H1 (cell line): ENCODE measurements at regions not wholly inside any gene's neighbourhood (a gene's known extent, or its start where the extent isn't known, plus 50 kb on each side); places are given as distances from the start of the nearest gene placed in this dataset.
A peak's percentile ranks its signal among the peaks of the same experiment; 100 is the strongest.

Experiments used
- CTCF ChIA-PET: fragments of 300-600 bp; sonication (Branson Sonifier 250); formaldehyde crosslinking; loops from one replicate; lab custom pipeline; 2021; ENCODE audit not compliant: partially characterized antibody; lab: Charles Lee
- POLR2A ChIA-PET: fragments of 300-600 bp; sonication (Branson Sonifier 250); formaldehyde crosslinking; loops from one replicate; lab custom pipeline; 2021; ENCODE audit warnings: inconsistent platforms; ENCODE audit not compliant: partially characterized antibody; lab: Charles Lee
- DNase-seq, 2 experiments: peaks; one replicate each; pipeline versions ENCODE4 v3.0.0 to v3.0.0-alpha.2; 2010 to 2022; ENCODE audit warnings: low spot score in 2 of 2, low read depth in 1 of 2, mixed read lengths in 1 of 2
- FAIRE-seq: peaks from 2 replicates; lab custom pipeline; 2011; peaks lifted over from hg19 to GRCh38; lab: Jason Lieb, UNC
- H2AFZ ChIP-seq: 2 replicates; pipeline ENCODE4 v1.8.1; 2012; ENCODE audit warnings: low read length, inconsistent platforms
- H2AK5ac ChIP-seq: 2 replicates; pipeline ENCODE4 v1.6.1; 2013; ENCODE audit warnings: low read depth, low read length
- H2BK120ac ChIP-seq: replicated peaks from 2 replicates; pipeline ENCODE3; 2013; ENCODE audit warnings: low read depth, low read length, inconsistent platforms
- H2BK12ac ChIP-seq: 2 replicates; pipeline ENCODE4 v1.6.1; 2013; ENCODE audit warnings: low read depth, low read length
- H2BK15ac ChIP-seq: 2 replicates; pipeline ENCODE4 v1.6.1; 2013; ENCODE audit warnings: low read length
- H2BK20ac ChIP-seq: 2 replicates; pipeline ENCODE4 v1.6.1; 2013; ENCODE audit warnings: low read length
- H2BK5ac ChIP-seq: 2 replicates; pipeline ENCODE4 v1.6.1; 2013; ENCODE audit warnings: low read depth, low read length
- H3K14ac ChIP-seq: 2 replicates; pipeline ENCODE4 v1.6.1; 2013; ENCODE audit warnings: inconsistent platforms; ENCODE audit not compliant: insufficient read length
- H3K18ac ChIP-seq: 2 replicates; pipeline ENCODE4 v1.6.1; 2013; ENCODE audit warnings: low read length; ENCODE audit errors: extremely low read depth
- H3K23ac ChIP-seq: 2 replicates; pipeline ENCODE4 v1.6.1; 2013; ENCODE audit warnings: inconsistent platforms; ENCODE audit not compliant: insufficient read length
- H3K23me2 ChIP-seq: 2 replicates; pipeline ENCODE4 v1.6.1; 2013; ENCODE audit warnings: low read depth, low read length
- H3K27ac ChIP-seq: 2 replicates; pipeline ENCODE4 v1.6.1; 2011; ENCODE audit warnings: low read depth, low read length, inconsistent platforms
- H3K27me3 ChIP-seq, 4 experiments: replicated peaks in 1 of 4; 1 replicate in 1 of 4; 2 replicates in 3 of 4; pipeline versions ENCODE4 v1.6.1 to v1.8.1; 2011 to 2013; ENCODE audit warnings: low read length in 3 of 4, mild to moderate bottlenecking in 3 of 4, inconsistent platforms in 2 of 4, mixed read lengths in 2 of 4, moderate library complexity in 1 of 4; ENCODE audit not compliant: control insufficient read depth in 3 of 4, insufficient read depth in 3 of 4; ENCODE audit errors: extremely low read depth in 1 of 4
- H3K36me3 ChIP-seq, 4 experiments: 2 replicates each; pipeline versions ENCODE4 v1.6.1 to v1.8.1; 2011 to 2013; ENCODE audit warnings: mild to moderate bottlenecking in 4 of 4, low read length in 3 of 4, moderate library complexity in 2 of 4, control low read depth in 1 of 4, inconsistent platforms in 1 of 4; ENCODE audit not compliant: insufficient read depth in 4 of 4, control insufficient read depth in 2 of 4
- H3K4ac ChIP-seq: replicated peaks from 2 replicates; pipeline ENCODE3; 2013; ENCODE audit warnings: low read length, low read depth, mixed read lengths, inconsistent platforms; ENCODE audit not compliant: insufficient read length
- H3K4me1 ChIP-seq, 4 experiments: replicated peaks in 1 of 4; 1 replicate in 1 of 4; 2 replicates in 3 of 4; pipeline versions ENCODE4 v1.6.1 to v1.8.1; 2011 to 2013; ENCODE audit warnings: low read length in 3 of 4, inconsistent platforms in 2 of 4, mixed read lengths in 1 of 4; ENCODE audit not compliant: insufficient read depth in 4 of 4, control insufficient read depth in 3 of 4
- H3K4me2 ChIP-seq, 2 experiments: 2 replicates each; pipeline versions ENCODE4 v1.6.1 to v1.8.1; 2011 to 2013; ENCODE audit warnings: low read depth in 2 of 2, low read length in 2 of 2, control low read depth in 1 of 2, inconsistent platforms in 1 of 2, mild to moderate bottlenecking in 1 of 2; ENCODE audit not compliant: insufficient read depth in 1 of 2
- H3K4me3 ChIP-seq, 4 experiments: fragments of 200-600, 300-600 bp in 1 of 4; sonication (generic), shearing (Covaris generic), sonication (Bioruptor Twin) in 1 of 4; 2 replicates each; pipeline versions ENCODE4 v1.5.1 to v1.8.1; 2011 to 2016; ENCODE audit warnings: low read length in 4 of 4, low read depth in 3 of 4, control low read depth in 2 of 4, inconsistent platforms in 2 of 4, mild to moderate bottlenecking in 2 of 4, mixed read lengths in 1 of 4, moderate library complexity in 1 of 4; ENCODE audit not compliant: insufficient read depth in 2 of 4; ENCODE audit errors: extremely low read depth in 1 of 4
- H3K56ac ChIP-seq: replicated peaks from 2 replicates; pipeline ENCODE3; 2013; ENCODE audit warnings: low read depth, mild to moderate bottlenecking, mixed read lengths, low read length, inconsistent platforms; ENCODE audit not compliant: insufficient read length
- H3K79me1 ChIP-seq: 2 replicates; pipeline ENCODE4 v1.6.1; 2013; ENCODE audit warnings: low read depth, low read length, control low read depth
- H3K79me2 ChIP-seq, 2 experiments: 2 replicates each; pipeline versions ENCODE4 v1.6.1 to v1.8.1; 2012 to 2013; ENCODE audit warnings: low read length in 2 of 2, mild to moderate bottlenecking in 2 of 2, inconsistent platforms in 1 of 2; ENCODE audit not compliant: insufficient read depth in 2 of 2, control insufficient read depth in 1 of 2
- H3K9ac ChIP-seq, 4 experiments: replicated peaks in 1 of 4; 1 replicate in 1 of 4; 2 replicates in 3 of 4; pipeline versions ENCODE4 v1.6.1 to v1.8.1; 2011 to 2013; ENCODE audit warnings: low read depth in 3 of 4, low read length in 3 of 4, control low read depth in 2 of 4, mild to moderate bottlenecking in 2 of 4, moderate library complexity in 2 of 4, inconsistent platforms in 1 of 4; ENCODE audit errors: extremely low read depth in 1 of 4
- H3K9me3 ChIP-seq, 2 experiments: 2 replicates each; pipeline versions ENCODE4 v1.6.1 to v1.8.1; 2012 to 2013; ENCODE audit warnings: mild to moderate bottlenecking in 2 of 2, moderate library complexity in 2 of 2, control low read depth in 1 of 2, inconsistent platforms in 1 of 2, low read depth in 1 of 2, low read length in 1 of 2, mixed read lengths in 1 of 2; ENCODE audit not compliant: insufficient read depth in 2 of 2
- H4K20me1 ChIP-seq, 2 experiments: replicated peaks in 1 of 2; 2 replicates each; pipeline versions ENCODE3 to v1.8.1; 2011 to 2013; ENCODE audit warnings: inconsistent platforms in 2 of 2, low read length in 2 of 2, mild to moderate bottlenecking in 1 of 2; ENCODE audit not compliant: insufficient read depth in 2 of 2, control insufficient read depth in 1 of 2
- H4K5ac ChIP-seq: 2 replicates; pipeline ENCODE4 v1.6.1; 2013; ENCODE audit warnings: low read length, low read depth, mixed read lengths, inconsistent platforms; ENCODE audit not compliant: insufficient read length
- H4K8ac ChIP-seq: 2 replicates; pipeline ENCODE4 v1.8.0; 2013; ENCODE audit warnings: mild to moderate bottlenecking, moderate library complexity, low read length, inconsistent platforms; ENCODE audit not compliant: insufficient read depth; ENCODE audit errors: extremely low read depth
- H4K91ac ChIP-seq: replicated peaks from 2 replicates; pipeline ENCODE3; 2013; ENCODE audit warnings: low read length, mixed read lengths, inconsistent platforms; ENCODE audit not compliant: insufficient read length
- BCL11A ChIP-seq, 2 experiments: IDR thresholded peaks; one replicate each; pipeline ENCODE4 v1.6.1; 2011; ENCODE audit warnings: low read depth in 2 of 2, low read length in 2 of 2, mild to moderate bottlenecking in 2 of 2
- CHD2 ChIP-seq: IDR thresholded peaks from 2 replicates; pipeline ENCODE4 v1.6.1; 2012; ENCODE audit warnings: low read length, improper control_type of control experiment
- CTBP2 ChIP-seq: IDR thresholded peaks from 2 replicates; pipeline ENCODE4 v1.7.0; 2011; ENCODE audit warnings: borderline replicate concordance, mild to moderate bottlenecking, moderate library complexity, mixed read lengths, low read length; ENCODE audit not compliant: insufficient read depth, insufficient read length
- EP300 ChIP-seq, 2 experiments: IDR thresholded peaks; 1 replicate in 1 of 2; 2 replicates in 1 of 2; pipeline ENCODE4 v1.6.1; 2011 to 2012; ENCODE audit warnings: low read depth in 2 of 2, low read length in 2 of 2, mild to moderate bottlenecking in 2 of 2, borderline replicate concordance in 1 of 2, inconsistent platforms in 1 of 2, moderate library complexity in 1 of 2
- JUN ChIP-seq: IDR thresholded peaks from 2 replicates; pipeline ENCODE4 v1.6.1; 2011; ENCODE audit warnings: low read depth, mild to moderate bottlenecking, improper control_type of control experiment, low read length
- KDM5A ChIP-seq: fragments of 200-600 bp; IDR thresholded peaks from 2 replicates; pipeline ENCODE4 v1.7.1; 2012; ENCODE audit warnings: mild to moderate bottlenecking, low read length, inconsistent platforms, mixed read lengths
- POLR2AphosphoS5 ChIP-seq: IDR thresholded peaks from 2 replicates; pipeline ENCODE4 v1.6.1; 2011; ENCODE audit warnings: low read depth, low read length
- RAD21 ChIP-seq, 2 experiments: IDR thresholded peaks in 1 of 2; conservative IDR thresholded peaks in 1 of 2; 2 replicates each; pipeline ENCODE4 v1.6.1; 2011; ENCODE audit warnings: low read depth in 2 of 2, low read length in 2 of 2, improper control_type of control experiment in 1 of 2, inconsistent platforms in 1 of 2, mild to moderate bottlenecking in 1 of 2, moderate library complexity in 1 of 2
- RNF2 ChIP-seq: fragments of 200-900, 300-1000 bp; sonication (generic); IDR thresholded peaks from 2 replicates; pipeline ENCODE4 v1.7.1; 2016; ENCODE audit warnings: borderline replicate concordance, low read depth, mild to moderate bottlenecking, antibody characterized with exemption, low read length; ENCODE audit not compliant: poor library complexity, severe bottlenecking; ENCODE audit errors: missing control alignments
- WGBS, 2 experiments: shearing (Covaris generic) in 1 of 2; methylation state at CpG; one replicate each; pipeline versions ENCODE4 v1.1.6 to v1.1.7; 2013 to 2015; ENCODE audit warnings: low lambda C conversion rate in 2 of 2, mixed read lengths in 2 of 2, inconsistent platforms in 1 of 2, low coverage in 1 of 2, missing lambda C conversion rate in 1 of 2; ENCODE audit not compliant: insufficient replicate concordance in 2 of 2, insufficient coverage in 1 of 2, insufficient read length in 1 of 2; ENCODE audit errors: extremely low coverage in 1 of 2, missing lambda C conversion rate in 1 of 2; 5-methylcytosine and 5-hydroxymethylcytosine counted together
- TF ChIP-seq, protein P1 (sequence below): IDR thresholded peaks from 2 replicates; pipeline ENCODE4 v1.6.1; 2011; ENCODE audit warnings: low read length, improper control_type of control experiment

DNA sequence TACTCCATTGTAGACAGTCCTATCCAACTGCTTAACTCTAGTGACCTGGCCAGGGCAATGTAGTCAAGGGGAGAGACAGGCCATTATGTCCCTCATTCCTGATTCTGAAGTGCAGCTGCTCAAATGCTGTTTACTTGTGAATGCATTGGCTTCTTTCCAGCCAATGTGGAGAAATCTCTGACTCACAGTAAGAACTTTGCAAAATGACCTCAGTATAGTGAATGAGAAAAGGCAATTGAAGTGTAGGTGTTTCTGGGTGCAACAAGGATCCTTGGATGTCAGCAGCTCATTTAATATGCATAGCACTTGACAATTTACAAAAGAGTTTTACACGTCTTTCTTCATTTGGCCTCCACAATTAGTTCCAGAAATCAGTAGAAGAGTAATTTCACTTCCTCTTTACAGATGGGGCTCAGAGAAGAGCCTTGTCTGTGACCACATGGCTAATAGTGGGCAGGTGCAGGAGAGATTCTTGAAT lies 367.2 kb downstream of the OSTF1 start:
- H2BK120ac ChIP-seq, result no peak overlapping the region
- no peak overlapping the region for H2BK5ac ChIP-seq
- DNase-seq, result no peak
- 93% methylated on average over 1 of the region's 1 CpG; no CpG with 5 or more reads in 1 of the 2 experiments for WGBS, 2 experiments
- FAIRE-seq, result no peak
- no peak overlapping the region for H4K8ac ChIP-seq
- ChIA-PET POLR2A (no interaction called here), CTCF (interaction anchor here (0.6 to 0.7 kb wide), 2 partner anchors 193 to 204 kb away, joined by 3 to 4 read pairs; no protein-coding TSS in a partner anchor)
- H2BK15ac ChIP-seq, result no peak overlapping the region
- no peak overlapping the region for H3K9ac ChIP-seq
- no peak overlapping the region for H3K4me2 ChIP-seq
- peaks cover 0 to 3% (median 0%) of the 10 kb centered on the region in 4 experiments; a peak in 2 of 7 replicates for H3K27me3 ChIP-seq
- no peak overlapping the region for H2AK5ac ChIP-seq
- H3K36me3 ChIP-seq, result no peaks in the 10 kb centered on the region
- H3K4me1 ChIP-seq, result peaks cover under 1 to 17% (median 5%) of the 10 kb centered on the region in 4 experiments; a peak in 3 of 7 replicates
- H3K9me3 ChIP-seq, result no peaks in the 10 kb centered on the region
- H2BK20ac ChIP-seq, result peak overlapping the region; percentile 72; the same call in 1 of the 2 replicates
- H3K23me2 ChIP-seq, result no peaks in the 10 kb centered on the region
- H3K4ac ChIP-seq, result peak overlapping the region; percentile 30
- no peak overlapping the region for H3K27ac ChIP-seq
- no peak overlapping the region for H2AFZ ChIP-seq
- no peak overlapping the region for H2BK12ac ChIP-seq
- H3K18ac ChIP-seq, result peak overlapping the region; percentile 79; the same call in 1 of the 2 replicates
- H3K4me3 ChIP-seq, result no peak overlapping the region
- H4K5ac ChIP-seq, result no peak overlapping the region
- H3K56ac ChIP-seq, result no peak overlapping the region
- H3K79me2 ChIP-seq, result no peaks in the 10 kb centered on the region
- no peak overlapping the region for H3K23ac ChIP-seq
- peak overlapping the region; percentile 45 for H4K91ac ChIP-seq
- H4K20me1 ChIP-seq, result no peaks in the 10 kb centered on the region
- no peaks in the 10 kb centered on the region for H3K79me1 ChIP-seq
- no peak for TF ChIP-seq RAD21 (IDR thresholded peaks at IDR 0.05 in 1 of 2, conservative IDR thresholded peaks at IDR 0.05 in 1 of 2; ENCODE audit: low read depth in 2 of 2, low read length in 2 of 2)
- TF ChIP-seq BCL11A (IDR thresholded peaks at IDR 0.05; ENCODE audit: low read depth in 2 of 2, low read length in 2 of 2), result no peak
- TF ChIP-seq, protein P1, sequence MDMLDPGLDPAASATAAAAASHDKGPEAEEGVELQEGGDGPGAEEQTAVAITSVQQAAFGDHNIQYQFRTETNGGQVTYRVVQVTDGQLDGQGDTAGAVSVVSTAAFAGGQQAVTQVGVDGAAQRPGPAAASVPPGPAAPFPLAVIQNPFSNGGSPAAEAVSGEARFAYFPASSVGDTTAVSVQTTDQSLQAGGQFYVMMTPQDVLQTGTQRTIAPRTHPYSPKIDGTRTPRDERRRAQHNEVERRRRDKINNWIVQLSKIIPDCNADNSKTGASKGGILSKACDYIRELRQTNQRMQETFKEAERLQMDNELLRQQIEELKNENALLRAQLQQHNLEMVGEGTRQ, result no peak
- no peak for TF ChIP-seq EP300 (IDR thresholded peaks at IDR 0.05; ENCODE audit: borderline replicate concordance in 1 of 2, low read depth in 2 of 2, low read length in 2 of 2)
- no peak for TF ChIP-seq CTBP2
- TF ChIP-seq CHD2, result no peak
- TF ChIP-seq POLR2AphosphoS5, result no peak
- no peak for TF ChIP-seq RNF2
- no peak for TF ChIP-seq KDM5A
- no peak for TF ChIP-seq JUN
- H3K14ac ChIP-seq, result no peak overlapping the region
